ENCODE measurements at regions not wholly inside any gene's neighbourhood (a gene's known extent, or its start where the extent isn't known, plus 50 kb on each side); places are given as distances from the start of the nearest gene placed in this dataset.

DNA sequence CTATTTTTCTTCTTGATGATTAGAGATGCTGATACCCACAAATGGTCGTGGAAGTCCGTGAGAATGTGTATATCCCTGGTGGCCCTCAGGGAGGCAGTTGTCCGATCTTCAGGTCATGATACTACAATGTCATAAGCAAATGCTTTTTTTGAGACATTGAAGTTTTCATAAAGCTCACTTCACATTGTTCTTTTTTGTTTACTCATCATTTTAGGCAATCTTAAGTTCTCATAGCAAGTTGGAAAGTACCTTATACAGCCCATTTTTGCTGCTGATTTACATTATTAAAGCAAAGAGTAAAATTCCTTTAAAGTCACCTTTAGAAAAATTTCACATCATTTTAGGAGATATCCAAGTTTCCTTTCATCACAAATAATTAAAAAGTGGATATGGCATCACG is 90.0 kb upstream of the CCDC196 start:
- Mint-ChIP-seq H3K4me1 (ENCODE audit: low read depth) (peaks cover 6% of the 10 kb centered on the region), H3K36me3 (ENCODE audit: low read depth) (no peaks in the 10 kb centered on the region), H3K27ac (no peak overlapping the region), H3K9me3 (no peaks in the 10 kb centered on the region), H3K27me3 (ENCODE audit: low read depth) (peaks cover 10% of the 10 kb centered on the region), H3K4me3 (no peak overlapping the region)
- no peak for DNase-seq (ENCODE audit: low spot score)

DNA sequence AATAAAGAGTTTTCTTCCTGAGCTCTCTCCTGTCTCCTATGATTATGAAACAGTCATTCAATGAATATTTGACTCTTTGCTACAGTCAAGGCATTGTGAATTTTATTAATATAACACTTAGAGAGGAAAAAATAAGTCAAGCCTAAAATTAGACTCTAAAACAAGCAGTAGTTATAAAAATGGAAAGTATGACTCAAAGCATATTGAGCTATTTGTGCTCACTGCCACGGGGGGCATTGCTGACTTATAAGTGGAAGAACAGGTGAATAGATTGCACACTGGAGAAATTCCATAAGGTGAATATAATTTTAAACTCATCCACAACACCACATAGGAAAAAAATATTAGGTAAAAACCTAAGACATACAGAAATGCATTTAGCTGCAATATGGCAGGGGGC is 87.7 kb upstream of the CCDC196 start:
- no peaks in the 10 kb centered on the region for H3K36me3 Mint-ChIP-seq (ENCODE audit: low read depth)
- no peak overlapping the region for H3K4me3 Mint-ChIP-seq
- no peaks in the 10 kb centered on the region for H3K9me3 Mint-ChIP-seq
- H3K4me1 Mint-ChIP-seq (ENCODE audit: low read depth), result peaks cover 9% of the 10 kb centered on the region
- H3K27ac Mint-ChIP-seq, result no peak overlapping the region
- DNase-seq (ENCODE audit: low spot score), result no peak
- no peaks in the 10 kb centered on the region for H3K27me3 Mint-ChIP-seq (ENCODE audit: low read depth)

DNA sequence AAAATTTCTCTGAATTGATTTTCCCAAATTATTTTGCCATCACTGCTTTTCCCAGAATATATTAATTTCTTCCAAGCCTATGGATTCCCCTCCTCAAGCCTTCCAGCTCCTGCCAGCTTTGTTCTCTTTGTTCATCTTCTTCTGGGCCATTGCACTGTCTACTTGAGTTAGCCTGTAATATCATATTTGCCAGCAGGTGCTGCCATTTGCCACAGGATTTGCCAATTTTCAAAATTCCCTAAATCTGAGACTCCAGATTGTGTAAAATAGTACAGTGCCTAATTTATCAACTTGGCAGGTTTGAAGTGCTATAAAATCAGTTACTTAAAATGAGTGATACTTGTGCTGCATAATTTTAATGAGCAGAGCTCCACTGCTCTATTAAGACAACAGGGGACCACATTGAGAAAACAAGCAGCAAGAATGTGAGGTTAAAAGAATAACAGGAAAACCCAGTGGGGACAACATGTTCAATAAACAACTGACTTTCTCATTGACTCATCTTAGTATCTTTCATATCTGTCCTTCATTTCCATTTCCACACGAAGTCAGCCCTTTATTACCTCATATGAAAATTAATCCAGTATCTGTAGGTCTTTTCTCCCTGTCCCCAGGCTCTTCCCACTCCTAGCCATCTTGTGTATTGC is 84.6 kb upstream of the CCDC196 start:
- H3K4me1 Mint-ChIP-seq (ENCODE audit: low read depth), result peaks cover 3% of the 10 kb centered on the region
- H3K9me3 Mint-ChIP-seq, result no peaks in the 10 kb centered on the region
- no peak for DNase-seq (ENCODE audit: low spot score)
- no peaks in the 10 kb centered on the region for H3K36me3 Mint-ChIP-seq (ENCODE audit: low read depth)
- H3K4me3 Mint-ChIP-seq, result no peak overlapping the region
- H3K27me3 Mint-ChIP-seq (ENCODE audit: low read depth), result no peaks in the 10 kb centered on the region
- no peak overlapping the region for H3K27ac Mint-ChIP-seq

DNA sequence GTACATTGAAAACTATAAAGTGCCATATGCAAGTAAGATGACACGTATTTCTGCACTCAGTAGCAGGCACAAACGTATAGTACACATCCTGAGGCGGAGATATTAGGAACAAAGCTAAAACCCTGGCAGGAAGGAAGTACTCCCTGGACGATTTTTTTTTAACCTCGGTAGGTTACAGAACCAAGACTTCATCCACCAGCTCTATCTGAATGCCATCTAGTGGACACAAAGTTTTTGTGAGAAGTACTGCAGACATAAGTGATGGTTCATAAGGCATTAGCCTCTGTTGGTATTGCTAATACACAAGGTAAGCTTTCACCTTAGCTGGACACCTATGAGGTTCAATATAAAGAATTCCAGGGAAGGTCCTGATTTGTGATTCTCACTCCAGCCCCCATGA is 83.0 kb upstream of the CCDC196 start:
- Mint-ChIP-seq H3K9me3 (no peaks in the 10 kb centered on the region), H3K27ac (no peak overlapping the region), H3K36me3 (ENCODE audit: low read depth) (no peaks in the 10 kb centered on the region)

DNA sequence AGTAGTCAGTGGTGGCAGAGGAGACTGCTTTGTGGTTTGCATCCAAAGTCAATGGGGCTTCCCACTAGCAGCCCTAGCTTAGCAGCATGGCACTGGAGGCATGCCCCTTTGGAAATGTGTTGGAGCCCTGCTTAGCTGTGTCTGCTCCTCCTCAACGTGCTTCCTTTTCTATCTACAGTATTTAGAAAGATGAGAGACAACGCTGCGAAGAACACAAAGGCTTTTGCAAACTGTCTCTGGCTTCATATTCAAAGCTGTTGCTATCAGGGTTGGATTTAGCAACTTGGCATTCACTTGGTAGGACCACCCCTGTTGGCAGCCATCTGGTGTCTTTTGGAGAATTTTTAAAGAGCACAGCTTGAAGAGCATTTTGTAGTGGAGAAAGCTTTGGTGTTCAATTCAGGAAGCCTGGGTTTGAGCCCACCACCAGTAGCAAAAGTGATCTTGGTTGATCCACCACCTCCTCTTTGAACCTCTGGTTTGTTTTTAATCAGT is 82.1 kb upstream of the CCDC196 start:
- H3K27me3 Mint-ChIP-seq (ENCODE audit: low read depth), result no peaks in the 10 kb centered on the region
- H3K9me3 Mint-ChIP-seq, result no peaks in the 10 kb centered on the region
- H3K4me3 Mint-ChIP-seq, result no peak overlapping the region
- H3K4me1 Mint-ChIP-seq (ENCODE audit: low read depth), result peaks cover 3% of the 10 kb centered on the region
- H3K27ac Mint-ChIP-seq, result no peak overlapping the region
- DNase-seq (ENCODE audit: low spot score), result no peak
- H3K36me3 Mint-ChIP-seq (ENCODE audit: low read depth), result no peaks in the 10 kb centered on the region

More for the DNA sequence above, 83.0 kb upstream of the CCDC196 start:
- H3K27me3 Mint-ChIP-seq (ENCODE audit: low read depth), result no peaks in the 10 kb centered on the region
- no peak for DNase-seq (ENCODE audit: low spot score)
- H3K4me3 Mint-ChIP-seq, result no peak overlapping the region
- peaks cover 3% of the 10 kb centered on the region for H3K4me1 Mint-ChIP-seq (ENCODE audit: low read depth)

DNA sequence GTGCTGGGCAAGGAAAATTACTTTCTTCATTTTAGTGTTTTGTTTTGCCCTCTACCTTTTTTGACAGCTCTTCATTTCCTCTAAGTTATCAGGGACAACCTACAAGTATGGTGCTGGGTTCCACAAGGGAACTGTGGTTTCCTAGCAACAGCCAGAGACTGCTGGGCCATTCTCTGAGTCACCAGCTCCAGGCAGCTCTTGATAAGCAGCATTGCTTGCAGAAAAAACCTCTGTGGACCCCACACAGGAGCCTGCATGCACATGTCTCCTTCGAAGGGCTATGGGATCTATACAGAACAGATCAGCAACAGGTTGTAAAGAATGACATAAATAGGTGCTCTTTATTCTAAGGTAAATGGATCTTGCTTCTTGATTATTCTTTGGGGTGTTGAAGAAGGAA is 81.0 kb upstream of the CCDC196 start:
- H3K4me1 Mint-ChIP-seq (ENCODE audit: low read depth), result peaks cover 3% of the 10 kb centered on the region
- H3K36me3 Mint-ChIP-seq (ENCODE audit: low read depth), result no peaks in the 10 kb centered on the region
- no peaks in the 10 kb centered on the region for H3K9me3 Mint-ChIP-seq
- DNase-seq (ENCODE audit: low spot score), result no peak
- no peak overlapping the region for H3K27ac Mint-ChIP-seq
- H3K4me3 Mint-ChIP-seq, result no peak overlapping the region
- H3K27me3 Mint-ChIP-seq (ENCODE audit: low read depth), result peaks cover 2% of the 10 kb centered on the region

DNA sequence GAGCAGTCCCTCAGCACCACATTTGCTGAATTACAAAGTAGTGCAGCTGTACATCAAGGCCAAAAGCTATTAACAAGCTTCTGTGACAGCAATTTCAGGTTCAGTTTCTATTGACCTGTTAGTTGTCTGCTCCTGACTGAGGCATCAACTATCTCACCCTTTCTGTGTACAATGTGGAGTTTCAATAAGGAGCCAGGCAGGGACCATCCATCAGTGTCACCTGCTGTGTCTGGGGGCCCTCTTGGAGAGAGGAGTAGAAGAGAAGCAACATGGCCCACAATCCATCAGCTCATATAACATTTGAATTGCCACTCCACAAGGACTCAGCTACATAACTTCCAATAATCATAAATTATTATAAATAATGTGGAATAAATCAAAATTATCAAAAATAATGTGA is 72.3 kb upstream of the CCDC196 start:
- no peaks in the 10 kb centered on the region for H3K9me3 Mint-ChIP-seq
- H3K27me3 Mint-ChIP-seq (ENCODE audit: low read depth), result peaks cover 2% of the 10 kb centered on the region
- H3K4me1 Mint-ChIP-seq (ENCODE audit: low read depth), result no peaks in the 10 kb centered on the region
- H3K27ac Mint-ChIP-seq, result no peak overlapping the region
- H3K4me3 Mint-ChIP-seq, result no peak overlapping the region
- DNase-seq (ENCODE audit: low spot score), result no peak
- no peaks in the 10 kb centered on the region for H3K36me3 Mint-ChIP-seq (ENCODE audit: low read depth)

DNA sequence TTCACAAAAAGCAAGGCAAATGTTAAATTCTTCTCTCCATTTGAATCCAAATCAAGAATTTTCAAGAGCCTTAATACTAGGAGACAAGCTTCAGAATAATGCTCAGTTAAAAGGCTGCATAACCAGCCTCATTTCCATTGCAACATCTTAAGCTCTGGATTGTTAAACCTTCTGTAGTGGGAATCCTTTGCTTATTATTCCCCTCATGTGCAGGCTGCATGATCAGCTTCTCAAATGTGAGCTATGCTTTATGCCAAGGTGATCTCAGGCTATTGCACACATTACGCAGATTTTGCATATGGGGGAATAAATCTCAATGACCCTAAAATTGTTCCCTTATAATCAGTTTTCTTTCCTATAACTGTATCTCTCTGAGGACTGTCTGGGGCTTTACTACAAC is 71.7 kb upstream of the CCDC196 start:
- H3K27me3 Mint-ChIP-seq (ENCODE audit: low read depth), result peaks cover 2% of the 10 kb centered on the region
- no peak overlapping the region for H3K4me3 Mint-ChIP-seq
- H3K9me3 Mint-ChIP-seq, result no peaks in the 10 kb centered on the region
- no peaks in the 10 kb centered on the region for H3K4me1 Mint-ChIP-seq (ENCODE audit: low read depth)
- H3K36me3 Mint-ChIP-seq (ENCODE audit: low read depth), result no peaks in the 10 kb centered on the region
- H3K27ac Mint-ChIP-seq, result no peak overlapping the region
- no peak for DNase-seq (ENCODE audit: low spot score)

DNA sequence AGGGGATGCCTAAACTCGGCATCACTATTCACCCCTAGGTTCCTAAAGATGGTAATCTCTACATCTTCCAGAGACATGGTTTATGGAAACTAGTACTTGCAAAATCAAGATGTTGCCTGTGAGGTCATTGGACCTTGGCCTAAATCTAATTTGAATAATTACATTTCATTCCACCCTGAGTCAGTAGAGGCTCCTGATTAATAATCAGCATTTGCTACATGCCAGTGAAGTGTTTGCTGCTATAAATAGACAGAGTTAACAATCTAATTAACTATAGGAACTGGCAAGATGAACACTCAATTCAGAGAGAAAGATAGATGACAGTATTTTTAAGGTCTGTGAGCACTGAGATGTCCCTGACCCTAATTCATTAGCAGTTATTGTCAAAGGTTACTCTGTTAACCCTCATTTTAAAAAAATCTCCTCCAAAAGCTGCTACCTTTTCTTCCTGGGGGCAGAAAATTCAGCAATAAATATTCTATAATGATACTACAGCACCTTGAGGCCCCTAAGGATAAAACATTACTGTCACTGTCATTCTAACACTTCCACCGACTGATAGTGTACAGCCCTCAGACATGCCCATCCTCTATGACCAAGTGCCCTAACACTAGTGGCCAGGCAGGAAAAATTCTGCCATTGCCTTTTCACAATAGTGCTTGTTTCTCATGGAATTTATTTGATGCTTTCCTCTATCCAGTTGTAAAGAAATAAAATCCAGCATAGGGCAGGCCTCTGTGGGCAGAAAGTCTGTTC is 65.7 kb upstream of the CCDC196 start:
- Mint-ChIP-seq H3K4me3 (no peak overlapping the region), H3K9me3 (no peaks in the 10 kb centered on the region), H3K27me3 (ENCODE audit: low read depth) (no peaks in the 10 kb centered on the region), H3K36me3 (ENCODE audit: low read depth) (no peaks in the 10 kb centered on the region), H3K4me1 (ENCODE audit: low read depth) (no peaks in the 10 kb centered on the region), H3K27ac (no peak overlapping the region)
- DNase-seq (ENCODE audit: low spot score), result no peak

DNA sequence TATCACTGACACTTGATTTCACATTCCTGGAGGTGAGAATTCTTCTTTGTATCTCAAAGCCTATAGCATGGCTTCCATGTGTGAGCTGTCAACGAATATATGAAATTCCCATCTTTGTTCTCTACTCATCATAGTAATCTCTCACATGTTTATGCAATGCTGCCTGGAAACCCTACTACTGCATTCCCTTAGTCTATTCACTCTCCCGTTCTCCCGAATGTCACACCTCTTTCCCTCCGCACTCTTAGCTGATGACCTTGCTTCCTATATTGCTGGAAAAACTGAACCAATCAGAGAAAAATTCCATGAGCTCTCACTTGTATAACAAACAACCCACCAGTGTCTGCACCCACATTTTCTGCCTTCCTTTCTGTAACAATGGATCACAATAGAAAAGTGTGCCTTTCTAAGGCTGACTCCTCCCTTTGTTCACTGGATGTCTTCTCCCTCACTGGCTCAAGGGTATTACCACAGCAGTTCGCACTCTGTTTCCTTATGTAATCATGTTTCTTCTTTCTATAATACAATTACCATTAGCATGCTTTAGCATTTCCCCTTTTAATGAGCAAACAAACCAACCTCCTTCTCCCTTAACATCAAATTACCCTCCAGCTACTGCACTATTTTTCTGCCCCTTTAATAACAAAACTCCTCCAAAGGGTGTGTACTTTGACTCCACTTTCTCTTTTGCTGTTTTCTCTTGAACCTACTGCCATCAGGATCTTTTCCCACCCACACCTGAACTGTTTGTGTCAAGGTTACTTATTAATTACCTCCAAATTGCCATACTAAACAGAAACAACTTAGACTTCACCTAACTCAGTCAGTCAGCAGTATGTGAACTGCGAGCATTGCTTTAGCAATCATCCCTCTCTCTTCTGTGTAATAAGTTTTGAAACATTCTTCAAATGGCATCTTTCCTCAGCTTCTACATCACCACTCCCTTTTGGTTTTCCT is 63.9 kb upstream of the CCDC196 start:
- Mint-ChIP-seq H3K36me3 (ENCODE audit: low read depth) (no peaks in the 10 kb centered on the region), H3K27ac (no peak overlapping the region), H3K9me3 (no peaks in the 10 kb centered on the region), H3K27me3 (ENCODE audit: low read depth) (no peaks in the 10 kb centered on the region), H3K4me1 (ENCODE audit: low read depth) (no peaks in the 10 kb centered on the region), H3K4me3 (no peak overlapping the region)
- no peak for DNase-seq (ENCODE audit: low spot score)

DNA sequence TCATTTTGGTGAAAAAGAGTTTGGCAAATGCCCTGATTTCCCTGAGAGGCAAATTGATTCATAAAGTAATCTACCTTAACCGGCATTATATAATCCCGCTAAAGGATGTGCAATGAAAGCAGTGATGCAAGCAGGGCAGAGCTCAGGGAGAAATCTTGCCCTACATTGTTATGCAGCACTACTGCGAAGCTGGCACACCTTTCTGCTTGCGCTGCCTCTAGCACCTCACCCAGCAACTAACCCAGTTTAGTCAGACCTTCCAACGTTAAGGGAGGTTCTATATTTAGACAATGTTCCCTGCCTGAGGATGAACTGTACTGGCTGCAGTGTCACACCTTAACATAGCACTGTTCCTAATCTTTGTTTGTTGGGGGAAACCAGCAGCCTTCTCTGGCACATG is 60.8 kb upstream of the CCDC196 start:
- H3K4me3 Mint-ChIP-seq, result no peak overlapping the region
- no peaks in the 10 kb centered on the region for H3K9me3 Mint-ChIP-seq
- no peaks in the 10 kb centered on the region for H3K4me1 Mint-ChIP-seq (ENCODE audit: low read depth)
- H3K27ac Mint-ChIP-seq, result no peak overlapping the region
- no peaks in the 10 kb centered on the region for H3K27me3 Mint-ChIP-seq (ENCODE audit: low read depth)
- H3K36me3 Mint-ChIP-seq (ENCODE audit: low read depth), result no peaks in the 10 kb centered on the region
- no peak for DNase-seq (ENCODE audit: low spot score)

DNA sequence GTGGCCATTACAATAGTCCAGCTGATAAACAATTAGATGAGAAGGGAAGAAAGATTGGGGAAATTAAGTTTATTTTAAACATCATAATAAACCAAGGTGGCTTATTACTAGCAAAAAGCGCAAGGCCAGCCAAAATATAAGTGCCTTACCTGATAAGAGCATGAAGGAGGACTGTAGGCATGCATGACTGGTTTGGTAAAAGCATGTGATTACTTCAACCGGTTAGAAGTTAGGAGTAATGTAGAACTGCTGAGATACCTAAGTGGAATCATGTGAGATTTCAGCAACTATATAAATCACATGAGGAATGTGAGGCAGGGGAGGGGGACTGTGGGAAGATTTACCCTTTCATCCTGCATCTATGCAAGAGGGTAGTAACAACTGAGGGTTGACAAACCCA is 59.7 kb upstream of the CCDC196 start:
- H3K27ac Mint-ChIP-seq, result no peak overlapping the region
- no peak for DNase-seq (ENCODE audit: low spot score)
- H3K27me3 Mint-ChIP-seq (ENCODE audit: low read depth), result no peaks in the 10 kb centered on the region
- no peaks in the 10 kb centered on the region for H3K9me3 Mint-ChIP-seq
- H3K36me3 Mint-ChIP-seq (ENCODE audit: low read depth), result no peaks in the 10 kb centered on the region
- H3K4me1 Mint-ChIP-seq (ENCODE audit: low read depth), result no peaks in the 10 kb centered on the region
- H3K4me3 Mint-ChIP-seq, result no peak overlapping the region

DNA sequence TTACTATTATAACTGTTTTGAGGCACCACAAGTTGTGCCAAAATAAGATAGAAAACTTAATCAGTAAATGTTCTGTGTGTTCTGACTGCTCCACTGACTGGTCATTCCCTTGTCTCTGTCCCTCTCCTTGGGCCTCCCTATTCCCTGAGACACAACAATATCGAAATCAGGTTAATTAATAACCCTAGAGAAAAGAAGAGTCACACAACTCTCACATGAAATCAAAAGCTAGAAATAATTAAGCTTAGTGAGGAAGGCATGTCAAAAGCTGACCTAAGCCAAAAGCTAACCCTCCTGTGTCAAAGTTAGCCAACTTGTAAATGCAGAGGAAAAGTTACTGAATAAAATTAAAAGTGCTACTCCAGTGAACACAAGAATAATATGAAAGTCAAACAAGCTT is 53.8 kb upstream of the CCDC196 start:
- no peaks in the 10 kb centered on the region for H3K27me3 Mint-ChIP-seq (ENCODE audit: low read depth)
- H3K9me3 Mint-ChIP-seq, result no peaks in the 10 kb centered on the region
- H3K4me3 Mint-ChIP-seq, result no peak overlapping the region
- no peaks in the 10 kb centered on the region for H3K4me1 Mint-ChIP-seq (ENCODE audit: low read depth)
- H3K27ac Mint-ChIP-seq, result no peak overlapping the region
- no peaks in the 10 kb centered on the region for H3K36me3 Mint-ChIP-seq (ENCODE audit: low read depth)
- DNase-seq (ENCODE audit: low spot score), result no peak

DNA sequence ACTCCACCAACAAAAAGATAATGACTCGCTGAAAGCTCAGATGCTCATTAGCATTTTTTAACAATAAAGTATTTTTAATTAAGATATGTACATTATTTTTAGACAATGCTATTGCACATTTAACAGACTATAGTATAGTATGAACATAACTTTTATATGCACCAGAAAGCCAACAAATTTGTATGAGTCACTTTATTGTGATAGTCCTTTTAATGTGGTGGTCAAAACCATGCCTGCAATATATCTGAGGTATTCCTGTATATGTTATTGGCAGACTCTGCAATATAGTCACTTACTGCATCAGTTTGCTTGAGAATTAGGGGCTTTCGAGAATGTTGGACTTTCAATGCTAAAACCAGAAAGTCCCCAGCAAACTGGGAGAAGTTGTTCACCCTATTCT is 51.7 kb upstream of the CCDC196 start:
- Mint-ChIP-seq H3K27ac (no peak overlapping the region), H3K36me3 (ENCODE audit: low read depth) (no peaks in the 10 kb centered on the region), H3K4me3 (no peak overlapping the region), H3K9me3 (peaks cover 8% of the 10 kb centered on the region), H3K4me1 (ENCODE audit: low read depth) (no peaks in the 10 kb centered on the region), H3K27me3 (ENCODE audit: low read depth) (no peaks in the 10 kb centered on the region)
- DNase-seq (ENCODE audit: low spot score), result no peak
